ENCODE measurements at regions not wholly inside any gene's neighbourhood (a gene's known extent, or its start where the extent isn't known, plus 50 kb on each side); places are given as distances from the start of the nearest gene placed in this dataset.
"Not testable (repeated sequence)": the region's sequence is repeated elsewhere in the genome, so short reads cannot be mapped to it uniquely, and the experiment has no call there.

GRCh38 chr5:19270153-19270552 lies 717.8 kb downstream of the CDH18 start:
- no peak for DNase-seq

DNA sequence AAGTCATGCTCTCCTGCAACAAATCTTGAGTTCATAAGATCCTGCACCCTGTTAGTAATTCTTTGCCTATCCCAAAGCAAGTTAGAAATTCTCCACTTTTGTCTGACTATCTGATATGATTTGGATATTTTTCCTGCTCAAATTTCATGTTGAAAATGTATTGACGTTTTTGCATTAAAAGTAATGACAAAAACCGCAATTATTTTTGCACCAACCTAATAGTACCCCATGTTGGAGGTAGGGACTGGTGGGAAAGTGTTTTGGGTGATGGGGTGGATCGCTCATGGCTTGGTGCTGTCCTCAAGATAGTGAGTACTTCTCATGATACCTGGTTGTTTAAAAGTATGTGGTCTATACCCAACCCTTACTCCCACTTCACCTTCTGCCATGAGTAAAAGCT lies 713.4 kb downstream of the CDH18 start:
- no peak for DNase-seq

- DNase-seq: no peak
These were observed 702.7 kb downstream of the CDH18 start for GRCh38 chr5:19285286-19285685.

DNA sequence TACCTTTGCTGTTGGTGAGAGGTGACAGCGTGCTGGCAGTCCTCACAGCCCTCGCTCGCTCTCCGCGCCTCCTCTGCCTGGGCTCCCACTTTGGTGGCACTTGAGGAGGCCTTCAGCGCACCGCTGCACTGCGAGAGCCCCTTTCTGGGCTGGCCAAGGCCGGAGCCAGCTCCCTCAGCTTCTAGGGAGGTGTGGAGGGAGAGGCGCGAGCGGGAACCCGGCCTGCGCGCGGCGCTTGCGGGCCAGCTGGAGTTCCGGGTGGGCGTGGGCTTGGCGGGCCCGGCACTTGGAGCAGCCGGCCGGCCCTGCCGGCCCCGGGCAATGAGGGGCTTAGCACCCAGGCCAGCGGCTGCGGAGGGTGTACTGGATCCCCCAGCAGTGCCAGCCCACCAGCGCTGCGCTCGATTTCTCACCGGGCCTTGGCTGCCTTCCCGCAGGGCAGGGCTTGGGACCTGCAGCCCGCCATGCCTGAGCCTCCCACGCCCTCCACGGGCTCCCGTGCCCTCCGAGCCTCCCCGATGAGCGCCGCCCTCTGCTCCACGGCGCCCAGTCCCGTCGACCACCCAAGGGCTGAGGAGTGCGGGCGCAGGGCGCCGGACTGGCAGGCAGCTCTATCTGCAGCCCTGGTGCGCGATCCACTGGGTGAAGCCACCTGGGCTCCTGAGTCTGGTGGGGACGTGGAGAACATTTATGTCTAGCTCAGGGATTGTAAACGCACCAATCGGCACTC lies 700.3 kb downstream of the CDH18 start:
- not testable (repeated sequence) for DNase-seq

DNA sequence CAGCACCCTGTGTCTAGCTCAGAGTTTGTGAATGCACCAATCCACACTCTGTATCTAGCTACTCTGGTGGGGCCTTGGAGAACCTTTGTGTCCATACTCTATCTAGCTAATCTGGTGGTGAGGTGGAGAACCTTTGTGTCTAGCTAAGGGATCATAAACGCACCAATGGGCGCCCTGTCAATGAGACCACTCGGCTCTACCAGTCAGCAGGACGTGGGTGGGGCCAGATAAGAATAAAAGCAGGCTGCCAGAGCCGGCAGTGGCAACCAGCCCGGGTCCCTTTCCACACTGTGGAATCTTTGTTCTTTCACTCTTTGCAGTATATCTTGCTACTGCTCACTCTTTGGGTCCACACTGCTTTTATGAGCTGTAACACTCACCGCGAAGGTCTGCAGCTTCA lies 699.7 kb downstream of the CDH18 start:
- not testable (repeated sequence) for DNase-seq

DNA sequence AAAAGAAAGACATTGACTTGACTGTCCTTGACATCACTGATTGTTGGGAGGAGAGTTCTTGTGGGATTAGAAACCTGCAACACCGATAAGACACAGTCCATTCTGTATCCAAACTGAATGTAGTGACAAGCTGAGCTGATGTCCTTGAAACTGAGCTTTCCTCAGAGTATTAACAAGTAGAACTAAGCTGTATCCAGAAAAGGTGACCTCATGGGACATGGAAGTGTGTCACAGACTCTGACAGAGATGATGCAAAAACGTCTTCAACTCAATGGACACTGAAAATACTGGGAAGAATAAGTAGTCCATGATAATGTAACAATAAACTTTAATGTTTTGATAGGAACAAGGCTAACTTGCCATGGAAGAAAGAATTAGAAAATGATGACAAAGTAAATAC lies 690.1 kb downstream of the CDH18 start:
- no peak for DNase-seq

DNA sequence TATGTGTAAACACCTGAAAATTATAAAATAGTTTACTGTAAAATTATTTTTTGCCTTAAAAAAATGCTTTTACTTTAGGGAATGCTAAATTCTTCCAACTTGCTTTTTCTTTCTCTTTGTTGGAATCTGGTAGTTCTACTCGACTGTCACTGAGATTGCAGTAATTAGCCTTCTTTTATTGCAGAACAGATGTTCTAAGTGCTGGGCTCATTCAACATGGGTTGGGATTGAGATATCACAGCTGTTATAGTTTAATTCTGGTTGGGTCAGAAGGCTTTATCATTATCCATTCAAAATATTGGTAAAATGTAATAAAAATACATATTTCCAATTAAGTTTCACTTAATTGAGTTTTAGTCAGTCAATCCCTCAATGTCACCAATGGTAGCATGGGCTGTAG lies 686.7 kb downstream of the CDH18 start:
- no peak for DNase-seq

DNA sequence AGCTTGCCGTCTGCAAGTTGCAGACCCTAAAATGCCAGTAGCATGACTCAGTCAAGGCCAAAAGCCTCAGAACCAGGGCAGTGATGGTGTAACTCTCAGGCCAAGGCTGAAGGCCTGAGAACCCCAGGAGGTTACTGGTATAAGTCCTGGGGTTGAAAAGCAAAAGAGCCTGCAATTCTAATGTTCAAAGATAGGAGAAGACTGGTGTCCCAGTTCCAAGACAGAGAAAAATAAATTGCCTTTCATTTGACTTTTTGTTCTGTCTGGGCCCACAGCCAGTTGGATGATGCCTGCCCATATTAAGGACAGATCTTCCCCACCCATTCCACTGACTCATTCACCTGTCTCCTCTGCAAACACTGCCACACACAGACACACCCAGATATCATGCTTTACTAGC lies 673.2 kb downstream of the CDH18 start:
- no peak for DNase-seq

DNA sequence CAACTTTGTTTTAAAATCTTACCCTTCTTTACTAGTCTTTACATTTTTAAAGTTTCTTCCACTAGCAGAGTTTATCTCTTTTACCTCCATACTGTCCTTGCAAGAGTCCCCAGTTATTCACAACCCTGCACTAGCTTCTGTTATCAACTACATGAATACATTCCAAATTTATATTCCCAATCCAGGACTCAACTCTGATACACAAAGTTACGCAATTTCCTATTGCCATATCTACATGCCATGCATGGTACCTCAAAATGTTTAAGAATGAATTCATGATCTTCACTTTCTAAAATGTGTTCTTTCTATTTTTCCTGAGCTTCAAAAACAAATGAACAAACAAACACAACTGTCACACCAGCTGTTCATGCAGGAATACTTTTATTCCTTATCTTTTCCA lies 668.7 kb downstream of the CDH18 start:
- no peak for DNase-seq

DNA sequence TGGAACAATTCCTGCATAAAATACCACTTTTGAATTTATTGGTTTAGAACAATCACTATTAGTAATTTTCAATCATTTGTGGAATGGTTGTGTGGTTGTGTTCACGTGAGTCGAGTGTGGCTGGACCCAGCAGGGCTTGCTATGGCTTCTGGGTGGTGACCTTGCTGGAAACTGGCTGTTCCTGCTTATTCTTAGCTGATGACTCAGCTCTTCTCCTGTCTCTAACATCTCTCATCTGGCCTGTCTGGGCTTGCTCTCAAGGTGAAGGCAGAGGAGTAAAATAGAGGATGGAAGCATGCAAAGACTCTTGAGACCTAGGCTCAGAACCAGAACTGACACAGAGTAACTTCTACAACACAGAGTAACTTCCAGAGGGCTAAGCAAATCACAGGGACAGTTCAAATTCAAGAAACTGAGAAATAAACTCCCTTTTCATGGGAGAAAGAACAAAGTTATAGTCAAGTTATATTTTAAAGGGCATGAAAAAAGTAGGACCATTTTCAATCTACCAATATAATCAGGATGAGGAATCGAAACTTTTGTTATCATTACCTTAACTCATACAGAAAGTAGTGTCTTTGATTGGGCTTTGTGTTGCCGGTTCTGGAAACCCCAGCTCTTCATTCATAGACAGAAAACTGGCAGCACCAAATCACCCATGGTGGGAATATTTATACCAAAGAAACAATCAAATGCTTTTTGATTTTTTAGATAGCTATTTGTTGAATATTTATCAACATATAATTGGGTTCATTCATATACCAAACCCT lies 665.1 kb downstream of the CDH18 start:
- DNase-seq: no peak

GRCh38 chr5:19334278-19334677 lies 653.7 kb downstream of the CDH18 start:
- no peak for DNase-seq

DNA sequence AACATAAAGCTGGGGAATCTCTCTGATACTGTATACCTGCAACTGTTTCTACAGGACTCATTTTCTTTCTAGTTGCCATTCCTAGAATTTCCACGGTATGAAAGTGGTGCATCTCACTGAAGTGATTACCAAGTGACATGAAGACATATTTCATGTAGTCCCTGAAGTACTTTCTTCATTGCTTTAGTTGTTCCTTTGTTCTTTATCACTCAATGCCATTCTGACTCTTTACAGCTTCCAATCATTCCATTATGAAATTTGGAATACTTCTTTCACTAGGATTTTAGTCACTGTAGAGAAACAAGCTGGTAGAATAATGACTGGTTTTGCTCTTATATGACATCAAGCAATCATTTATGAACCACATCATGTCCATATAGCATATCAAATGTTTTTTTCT lies 645.1 kb downstream of the CDH18 start:
- no peak for DNase-seq

DNA sequence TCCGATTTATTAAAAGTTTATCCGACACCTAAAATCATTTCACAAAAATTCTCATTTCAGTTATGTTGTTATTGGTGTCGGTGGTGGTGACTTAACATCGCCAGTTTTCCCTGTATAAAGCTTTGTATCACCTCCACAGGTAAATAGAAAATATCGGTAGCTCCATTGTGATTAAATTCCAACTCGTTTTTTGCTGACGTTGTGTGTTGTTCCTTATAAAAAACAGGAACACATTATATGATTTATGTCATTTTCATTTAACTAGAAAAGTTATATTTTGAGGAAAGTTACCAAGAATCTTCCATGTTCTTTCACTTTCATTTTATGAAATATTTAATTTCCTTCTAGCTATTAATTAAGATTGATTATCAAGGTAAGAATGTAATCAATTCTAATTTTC lies 635.9 kb downstream of the CDH18 start:
- no peak for DNase-seq

GRCh38 chr5:19369048-19369447 lies 619.0 kb downstream of the CDH18 start:
- no peak for DNase-seq

- no peak for DNase-seq
These were observed 618.4 kb downstream of the CDH18 start for GRCh38 chr5:19369561-19369960.

GRCh38 chr5:19370655-19371386 lies 617.2 kb downstream of the CDH18 start:
- DNase-seq: no peak

GRCh38 chr5:19388391-19388790 lies 599.6 kb downstream of the CDH18 start:
- no peak for DNase-seq

DNA sequence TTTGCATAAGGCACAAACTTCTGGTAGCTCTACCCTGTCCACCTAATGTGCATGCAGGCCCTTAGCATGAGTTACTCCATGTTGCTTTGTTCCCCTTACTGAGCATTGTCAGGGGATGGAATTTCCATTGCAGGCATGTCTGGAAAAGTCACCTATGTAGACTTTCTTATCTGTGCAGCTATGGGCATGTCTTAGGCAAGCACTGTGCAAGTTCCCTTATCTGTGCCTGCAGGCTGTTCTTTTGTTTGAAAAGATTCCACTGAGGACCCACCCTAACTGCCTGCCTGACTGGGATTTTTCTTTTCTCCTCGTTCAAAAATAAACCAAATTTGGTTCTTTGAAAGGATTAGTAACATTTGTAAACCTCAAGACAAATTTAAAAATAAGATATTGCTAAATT lies 587.0 kb downstream of the CDH18 start:
- DNase-seq: no peak

- DNase-seq: no peak
These were observed 581.2 kb downstream of the CDH18 start for GRCh38 chr5:19406576-19407365.

- DNase-seq: no peak
These were observed 579.9 kb downstream of the CDH18 start for GRCh38 chr5:19408149-19408548.

GRCh38 chr5:19411936-19412335 lies 576.1 kb downstream of the CDH18 start:
- no peak for DNase-seq

Data from activated CD8-positive, alpha-beta memory T cell treated with anti-CD3 and anti-CD28 coated beads, Interleukin-2, amount 50 U/mL, for 48 hours (primary cell).